WTC11 (cell line): ENCODE measurements at regions not wholly inside any gene's neighbourhood (a gene's known extent, or its start where the extent isn't known, plus 50 kb on each side); places are given as distances from the start of the nearest gene placed in this dataset.

Experiments used
- ATAC-seq: fragments of 200-7000 bp; cut with Tn5 transposase; 2 replicates; pipeline ENCODE4 v1.10.0; 2021; ENCODE audit warnings: mild to moderate bottlenecking, moderate library complexity
- CTCF ChIA-PET: fragments of 300-600 bp; sonication (Branson Sonifier 250); formaldehyde crosslinking; loops from one replicate; lab custom pipeline; 2021; ENCODE audit warnings: antibody characterized with exemption; lab: Charles Lee
- POLR2A ChIA-PET: fragments of 350-600 bp; sonication (Branson Sonifier 250); formaldehyde crosslinking; loops from one replicate; lab custom pipeline; 2021; ENCODE audit warnings: antibody characterized with exemption; lab: Charles Lee
- DNase-seq: peaks from one replicate; pipeline ENCODE4 v3.0.0; 2021; ENCODE audit warnings: low spot score
- H3K27ac Mint-ChIP-seq: 2 replicates; pipeline ENCODE4 v1.8.0; 2021; ENCODE audit warnings: mixed read lengths
- H3K27me3 Mint-ChIP-seq: 2 replicates; pipeline ENCODE4 v1.8.0; 2021; ENCODE audit warnings: low read depth, mild to moderate bottlenecking, moderate library complexity, mixed read lengths
- H3K36me3 Mint-ChIP-seq: 2 replicates; pipeline ENCODE4 v1.8.0; 2021; ENCODE audit warnings: mixed read lengths
- H3K4me1 Mint-ChIP-seq: 2 replicates; pipeline ENCODE4 v1.8.0; 2022; ENCODE audit warnings: mixed read lengths
- H3K4me3 Mint-ChIP-seq: 2 replicates; pipeline ENCODE4 v1.8.0; 2021; ENCODE audit warnings: mild to moderate bottlenecking, moderate library complexity, mixed read lengths
- H3K9me3 Mint-ChIP-seq: 2 replicates; pipeline ENCODE4 v1.8.0; 2021; ENCODE audit warnings: mixed read lengths
- CBFB ChIP-seq: sonication (generic); formaldehyde crosslinking; IDR thresholded peaks from 2 replicates; pipeline ENCODE4 v1.8.1; 2022; ENCODE audit warnings: mild to moderate bottlenecking, low read depth, missing genetic modification reagents
- CDX4 ChIP-seq: fragments of 250-450 bp; sonication (Bioruptor Pico); IDR thresholded peaks from 2 replicates; pipeline ENCODE4 v1.9.0; 2021; ENCODE audit warnings: moderate library complexity, mild to moderate bottlenecking, inconsistent platforms, borderline replicate concordance
- GTF2I ChIP-seq: fragments of 250-450 bp; sonication (Bioruptor Pico); conservative IDR thresholded peaks from 2 replicates; pipeline ENCODE4 v1.4.0; 2021; ENCODE audit warnings: mild to moderate bottlenecking
- JAZF1 ChIP-seq: fragments of 250-450 bp; sonication (Bioruptor Pico); IDR thresholded peaks from 2 replicates; pipeline ENCODE4 v1.9.0; 2021; ENCODE audit warnings: moderate library complexity, mild to moderate bottlenecking, inconsistent platforms
- MAX ChIP-seq: sonication (generic); formaldehyde crosslinking; IDR thresholded peaks from 2 replicates; pipeline ENCODE4 v1.8.0; 2022; ENCODE audit warnings: mild to moderate bottlenecking, missing genetic modification reagents
- MYBL2 ChIP-seq: sonication (generic); formaldehyde crosslinking; IDR thresholded peaks from 2 replicates; pipeline ENCODE4 v1.8.1; 2023; ENCODE audit warnings: mild to moderate bottlenecking, moderate library complexity, missing genetic modification reagents
- NFATC4 ChIP-seq: fragments of 250-450 bp; sonication (Bioruptor Pico); IDR thresholded peaks from 2 replicates; pipeline ENCODE4 v1.9.0; 2021; ENCODE audit warnings: mild to moderate bottlenecking
- NR1H2 ChIP-seq: sonication (generic); formaldehyde crosslinking; IDR thresholded peaks from 2 replicates; pipeline ENCODE4 v1.9.0; 2021; ENCODE audit warnings: mild to moderate bottlenecking, moderate library complexity, missing genetic modification reagents
- PRDM15 ChIP-seq: sonication (generic); formaldehyde crosslinking; IDR thresholded peaks from 2 replicates; pipeline ENCODE4 v1.8.0; 2022; ENCODE audit warnings: missing genetic modification reagents
- RORB ChIP-seq: fragments of 250-450 bp; sonication (Bioruptor Pico); IDR thresholded peaks from 2 replicates; pipeline ENCODE4 v1.9.0; 2021; ENCODE audit warnings: mild to moderate bottlenecking
- SMAD3 ChIP-seq: sonication (generic); formaldehyde crosslinking; IDR thresholded peaks from 2 replicates; pipeline ENCODE4 v1.8.0; 2022; ENCODE audit warnings: missing genetic modification reagents, mild to moderate bottlenecking, borderline replicate concordance
- SMAD4 ChIP-seq: sonication (generic); formaldehyde crosslinking; IDR thresholded peaks from 2 replicates; pipeline ENCODE4 v1.8.0; 2022; ENCODE audit warnings: mild to moderate bottlenecking, missing genetic modification reagents
- TEAD1 ChIP-seq: sonication (generic); formaldehyde crosslinking; IDR thresholded peaks from 2 replicates; pipeline ENCODE4 v1.8.0; 2022; ENCODE audit warnings: mild to moderate bottlenecking, missing genetic modification reagents
- ZBTB43 ChIP-seq: sonication (generic); formaldehyde crosslinking; IDR thresholded peaks from 2 replicates; pipeline ENCODE4 v1.8.1; 2023; ENCODE audit warnings: mild to moderate bottlenecking, missing genetic modification reagents
- ZNF138 ChIP-seq: sonication (generic); formaldehyde crosslinking; conservative IDR thresholded peaks from 2 replicates; pipeline ENCODE4 v1.8.1; 2022; ENCODE audit warnings: mild to moderate bottlenecking, moderate library complexity, missing genetic modification reagents
- ZNF423 ChIP-seq: fragments of 250-450 bp; sonication (Bioruptor Pico); IDR thresholded peaks from 2 replicates; pipeline ENCODE4 v2.1.2; 2022; ENCODE audit warnings: mild to moderate bottlenecking, moderate library complexity
- ZNF532 ChIP-seq: fragments of 250-450 bp; sonication (Bioruptor Pico); IDR thresholded peaks from 2 replicates; pipeline ENCODE4 v1.9.0; 2021; ENCODE audit warnings: mild to moderate bottlenecking, borderline replicate concordance

- Mint-ChIP-seq H3K27me3 (peaks cover 7% of the 10 kb centered on the region), H3K27ac (no peak overlapping the region), H3K4me3 (no peak overlapping the region), H3K9me3 (no peaks in the 10 kb centered on the region), H3K36me3 (no peaks in the 10 kb centered on the region), H3K4me1 (peaks cover 39% of the 10 kb centered on the region)
- CTCF ChIA-PET, result interaction anchor here (0.9 to 1.5 kb wide), 3 partner anchors 55 to 90 kb away, joined by 3 to 6 read pairs (median 5); no protein-coding TSS in a partner anchor
- POLR2A ChIA-PET, result no interaction called here
- DNase-seq (no peak), ATAC-seq (no peak)
- TF ChIP-seq ZNF532 (CRISPR knock-in tag) (no peak), SMAD3 (CRISPR knock-in tag) (no peak), MYBL2 (CRISPR knock-in tag) (no peak), CBFB (CRISPR knock-in tag) (no peak), NFATC4 (no peak), NR1H2 (CRISPR knock-in tag) (no peak), JAZF1 (CRISPR knock-in tag) (no peak), GTF2I (no peak), PRDM15 (CRISPR knock-in tag) (no peak), SMAD4 (CRISPR knock-in tag) (no peak), TEAD1 (CRISPR knock-in tag) (no peak), MAX (no peak), ZNF138 (CRISPR knock-in tag) (no peak), CDX4 (CRISPR knock-in tag) (no peak), RORB (CRISPR knock-in tag) (no peak), ZBTB43 (CRISPR knock-in tag) (no peak), ZNF423 (CRISPR knock-in tag) (no peak)
Observed at GRCh38 chr18:26711756-26712155, 153.8 kb downstream of the AQP4 start.
